Neural cell (in vitro differentiated cells): ENCODE measurements at regions not wholly inside any gene's neighbourhood (a gene's known extent, or its start where the extent isn't known, plus 50 kb on each side); places are given as distances from the start of the nearest gene placed in this dataset.

Experiments
- EZH2 ChIP-seq: fragments of 200-600, 300-800 bp; shearing (Covaris generic), sonication (generic); IDR thresholded peaks from 2 replicates; pipeline ENCODE4 v1.6.1; 2014; ENCODE audit warnings: antibody characterized with exemption, low read length, borderline replicate concordance, mild to moderate bottlenecking; ENCODE audit not compliant: insufficient read depth, poor library complexity, severe bottlenecking
- POLR2AphosphoS5 ChIP-seq: IDR thresholded peaks from 2 replicates; pipeline ENCODE4 v1.6.1; 2012
- TF ChIP-seq, protein P1 (sequence below): fragments of 450-650 bp; IDR thresholded peaks from 2 replicates; pipeline ENCODE4 v1.5.1; 2014; ENCODE audit warnings: antibody characterized with exemption, mild to moderate bottlenecking, moderate library complexity; ENCODE audit not compliant: poor library complexity, severe bottlenecking

DNA sequence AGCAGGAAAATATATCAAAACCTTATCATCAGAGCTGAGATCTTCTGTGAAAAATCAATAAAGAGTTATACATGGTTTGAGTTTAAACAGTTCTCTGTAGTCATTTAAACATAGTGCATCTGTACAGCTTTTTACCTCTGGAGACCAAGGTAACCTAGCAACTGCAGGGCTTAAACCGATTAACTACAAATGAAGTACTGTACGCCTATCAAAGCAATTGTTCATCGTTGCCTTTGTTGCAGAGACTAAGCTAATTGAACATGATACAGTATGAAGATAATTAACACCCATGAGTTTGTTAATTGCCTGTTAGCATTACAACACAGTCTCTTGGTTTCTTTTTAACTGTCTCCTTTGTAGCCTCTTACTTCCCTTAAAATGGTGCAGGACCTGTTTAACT, 147.9 kb downstream of the LNPK start:
- TF ChIP-seq, protein P1, sequence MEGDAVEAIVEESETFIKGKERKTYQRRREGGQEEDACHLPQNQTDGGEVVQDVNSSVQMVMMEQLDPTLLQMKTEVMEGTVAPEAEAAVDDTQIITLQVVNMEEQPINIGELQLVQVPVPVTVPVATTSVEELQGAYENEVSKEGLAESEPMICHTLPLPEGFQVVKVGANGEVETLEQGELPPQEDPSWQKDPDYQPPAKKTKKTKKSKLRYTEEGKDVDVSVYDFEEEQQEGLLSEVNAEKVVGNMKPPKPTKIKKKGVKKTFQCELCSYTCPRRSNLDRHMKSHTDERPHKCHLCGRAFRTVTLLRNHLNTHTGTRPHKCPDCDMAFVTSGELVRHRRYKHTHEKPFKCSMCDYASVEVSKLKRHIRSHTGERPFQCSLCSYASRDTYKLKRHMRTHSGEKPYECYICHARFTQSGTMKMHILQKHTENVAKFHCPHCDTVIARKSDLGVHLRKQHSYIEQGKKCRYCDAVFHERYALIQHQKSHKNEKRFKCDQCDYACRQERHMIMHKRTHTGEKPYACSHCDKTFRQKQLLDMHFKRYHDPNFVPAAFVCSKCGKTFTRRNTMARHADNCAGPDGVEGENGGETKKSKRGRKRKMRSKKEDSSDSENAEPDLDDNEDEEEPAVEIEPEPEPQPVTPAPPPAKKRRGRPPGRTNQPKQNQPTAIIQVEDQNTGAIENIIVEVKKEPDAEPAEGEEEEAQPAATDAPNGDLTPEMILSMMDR = no peak
- TF ChIP-seq EZH2 (no peak), POLR2AphosphoS5 (peak; percentile 50)
